ENCODE measurements at regions not wholly inside any gene's neighbourhood (a gene's known extent, or its start where the extent isn't known, plus 50 kb on each side); places are given as distances from the start of the nearest gene placed in this dataset.
A peak's percentile ranks its signal among the peaks of the same experiment; 100 is the strongest.

GRCh38 chr1:21341022-21341421 is 50.8 kb upstream of the ECE1 start:
- H3K4me2 ChIP-seq (ENCODE audit: low read length, poor library complexity, severe bottlenecking), result no peak overlapping the region

DNA sequence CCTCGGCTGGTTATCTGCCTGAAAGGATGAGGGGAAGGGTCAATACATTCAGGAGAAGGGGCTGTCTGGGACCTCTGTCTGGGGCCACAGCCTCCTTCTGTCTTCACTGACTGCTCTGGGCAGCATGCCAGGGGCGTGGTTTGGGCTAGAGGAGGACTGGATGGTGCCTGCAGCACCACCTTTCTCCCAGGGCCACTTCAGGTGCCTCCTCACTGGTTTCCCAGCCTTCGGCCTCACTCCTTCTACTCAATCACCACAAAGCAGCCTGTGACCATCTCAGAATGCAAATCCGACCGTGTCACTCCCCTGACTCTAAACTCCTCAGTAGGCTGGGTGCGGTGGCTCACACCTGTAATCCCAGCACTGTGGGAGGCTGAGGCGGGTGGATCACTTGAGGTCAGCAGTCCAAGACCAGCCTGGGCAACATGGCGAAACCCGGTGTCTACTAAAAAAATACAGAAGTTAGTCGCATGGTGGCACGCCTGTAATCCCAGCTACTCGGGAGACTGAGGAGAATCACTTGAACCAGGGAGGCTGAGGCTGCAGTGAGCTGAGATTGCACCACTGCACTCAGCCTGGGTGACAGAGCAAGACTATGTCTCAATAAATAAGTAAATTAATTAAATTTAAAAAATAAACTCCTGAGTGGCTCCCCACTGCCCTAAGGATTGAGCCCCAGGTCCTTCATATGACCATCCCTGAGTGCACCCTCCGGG is 50.1 kb upstream of the ECE1 start:
- Histone ChIP-seq H3K9me3 (ENCODE audit: control insufficient read depth, low read length) (no peaks in the 10 kb centered on the region), H3K23ac (ENCODE audit: low read length in 2 of 2) (peak overlapping the region in 1 of 2 experiments; percentile 71), H3K4me2 (ENCODE audit: low read length, poor library complexity, severe bottlenecking) (no peak overlapping the region), H4K91ac (ENCODE audit: low read length) (peak overlapping the region; percentile 15), H2BK120ac (ENCODE audit: low read depth, low read length) (no peak overlapping the region), H3K27me3 (ENCODE audit: control insufficient read depth in 1 of 2, insufficient read depth in 1 of 2, low read length in 2 of 2) (no peaks in the 10 kb centered on the region), H2BK15ac (ENCODE audit: low read depth, poor library complexity, severe bottlenecking) (peak overlapping the region; percentile 45), H3K14ac (ENCODE audit: low read length in 2 of 2) (peak overlapping the region in 1 of 2 experiments; percentile 31), H3K4ac (ENCODE audit: low read depth in 1 of 2, low read length in 2 of 2) (peak overlapping the region; percentile 3 to 46), H2AK5ac (ENCODE audit: low read length, severe bottlenecking) (no peak overlapping the region), H3K27ac (ENCODE audit: low read length, poor library complexity, severe bottlenecking) (no peak overlapping the region), H4K8ac (ENCODE audit: low read length) (no peak overlapping the region), H3K79me1 (replicated peaks; ENCODE audit: low read length, poor library complexity, severe bottlenecking) (peaks cover 48% of the 10 kb centered on the region), H3K36me3 (ENCODE audit: control insufficient read depth in 1 of 2, insufficient read depth in 2 of 2, low read depth in 1 of 2, low read length in 2 of 2) (peaks cover 7 to 8% of the 10 kb centered on the region in 2 experiments), H3K4me3 (ENCODE audit: insufficient read depth in 1 of 2, low read depth in 1 of 2, low read length in 2 of 2) (no peak overlapping the region), H2AFZ (ENCODE audit: low read depth, low read length) (no peak overlapping the region), H2BK12ac (ENCODE audit: low read length in 2 of 2) (peak overlapping the region; percentile 78 to 87), H3K9ac (ENCODE audit: low read length) (no peak overlapping the region), H3K4me1 (ENCODE audit: control insufficient read depth, insufficient read depth, low read depth, low read length) (peaks cover 54% of the 10 kb centered on the region), H3K18ac (ENCODE audit: low read depth in 1 of 2, low read length in 2 of 2) (peak overlapping the region; percentile 57 to 76), H2BK5ac (ENCODE audit: low read depth, low read length, poor library complexity, severe bottlenecking) (no peak overlapping the region)
- no peak for DNase-seq
- WGBS, result 84% methylated on average over 13 of the region's 13 CpGs

More at GRCh38 chr1:21341022-21341421, 50.8 kb upstream of the ECE1 start:
- Histone ChIP-seq H2AFZ (ENCODE audit: low read depth, low read length) (no peak overlapping the region), H3K9me3 (ENCODE audit: control insufficient read depth, low read length) (no peaks in the 10 kb centered on the region), H2BK12ac (ENCODE audit: low read length in 2 of 2) (peak overlapping the region; percentile 8 to 22), H2BK15ac (ENCODE audit: low read depth, poor library complexity, severe bottlenecking) (no peak overlapping the region), H2AK5ac (ENCODE audit: low read length, severe bottlenecking) (no peak overlapping the region), H4K91ac (ENCODE audit: low read length) (peak overlapping the region; percentile 43), H3K14ac (ENCODE audit: low read length in 2 of 2) (peak overlapping the region in 1 of 2 experiments; percentile 13), H3K9ac (ENCODE audit: low read length) (peak overlapping the region; percentile 87), H3K23ac (ENCODE audit: low read length in 2 of 2) (no peak overlapping the region), H3K18ac (ENCODE audit: low read depth in 1 of 2, low read length in 2 of 2) (peak overlapping the region; percentile 11 to 31), H3K4me3 (ENCODE audit: insufficient read depth in 1 of 2, low read depth in 1 of 2, low read length in 2 of 2) (no peak overlapping the region), H3K27ac (ENCODE audit: low read length, poor library complexity, severe bottlenecking) (no peak overlapping the region), H2BK5ac (ENCODE audit: low read depth, low read length, poor library complexity, severe bottlenecking) (no peak overlapping the region), H3K4me1 (ENCODE audit: control insufficient read depth, insufficient read depth, low read depth, low read length) (peaks cover 49% of the 10 kb centered on the region), H3K4ac (ENCODE audit: low read depth in 1 of 2, low read length in 2 of 2) (peak overlapping the region in 1 of 2 experiments; percentile 1), H2BK120ac (ENCODE audit: low read depth, low read length) (no peak overlapping the region), H3K79me1 (replicated peaks; ENCODE audit: low read length, poor library complexity, severe bottlenecking) (peaks cover 43% of the 10 kb centered on the region), H4K8ac (ENCODE audit: low read length) (no peak overlapping the region), H3K27me3 (ENCODE audit: control insufficient read depth in 1 of 2, insufficient read depth in 1 of 2, low read length in 2 of 2) (no peaks in the 10 kb centered on the region), H3K36me3 (ENCODE audit: control insufficient read depth in 1 of 2, insufficient read depth in 2 of 2, low read depth in 1 of 2, low read length in 2 of 2) (peaks cover 7 to 8% of the 10 kb centered on the region in 2 experiments)
- DNase-seq, result no peak
- WGBS, result 62% methylated on average over 7 of the region's 8 CpGs

All from mesenchymal stem cell (in vitro differentiated cells and primary cell).